GM12873 (cell line): ENCODE measurements at regions not wholly inside any gene's neighbourhood (a gene's known extent, or its start where the extent isn't known, plus 50 kb on each side); places are given as distances from the start of the nearest gene placed in this dataset.

Experiments used
- TF ChIP-seq, protein P1 (sequence below): IDR thresholded peaks from 2 replicates; pipeline ENCODE4 v1.5.1; 2012; ENCODE audit warnings: low read depth, mild to moderate bottlenecking, moderate library complexity, low read length, control low read depth; ENCODE audit not compliant: insufficient read depth; ENCODE audit errors: missing control alignments

- TF ChIP-seq, protein P1, sequence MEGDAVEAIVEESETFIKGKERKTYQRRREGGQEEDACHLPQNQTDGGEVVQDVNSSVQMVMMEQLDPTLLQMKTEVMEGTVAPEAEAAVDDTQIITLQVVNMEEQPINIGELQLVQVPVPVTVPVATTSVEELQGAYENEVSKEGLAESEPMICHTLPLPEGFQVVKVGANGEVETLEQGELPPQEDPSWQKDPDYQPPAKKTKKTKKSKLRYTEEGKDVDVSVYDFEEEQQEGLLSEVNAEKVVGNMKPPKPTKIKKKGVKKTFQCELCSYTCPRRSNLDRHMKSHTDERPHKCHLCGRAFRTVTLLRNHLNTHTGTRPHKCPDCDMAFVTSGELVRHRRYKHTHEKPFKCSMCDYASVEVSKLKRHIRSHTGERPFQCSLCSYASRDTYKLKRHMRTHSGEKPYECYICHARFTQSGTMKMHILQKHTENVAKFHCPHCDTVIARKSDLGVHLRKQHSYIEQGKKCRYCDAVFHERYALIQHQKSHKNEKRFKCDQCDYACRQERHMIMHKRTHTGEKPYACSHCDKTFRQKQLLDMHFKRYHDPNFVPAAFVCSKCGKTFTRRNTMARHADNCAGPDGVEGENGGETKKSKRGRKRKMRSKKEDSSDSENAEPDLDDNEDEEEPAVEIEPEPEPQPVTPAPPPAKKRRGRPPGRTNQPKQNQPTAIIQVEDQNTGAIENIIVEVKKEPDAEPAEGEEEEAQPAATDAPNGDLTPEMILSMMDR, result no peak
Measured at GRCh38 chr10:125554016-125554703, 128.8 kb downstream of the TEX36 start.

GRCh38 chr10:125553091-125553490 lies 129.9 kb downstream of the TEX36 start:
- TF ChIP-seq, protein P1, result no peak

GRCh38 chr10:125551247-125551646 lies 131.7 kb downstream of the TEX36 start:
- TF ChIP-seq, protein P1, result no peak

DNA sequence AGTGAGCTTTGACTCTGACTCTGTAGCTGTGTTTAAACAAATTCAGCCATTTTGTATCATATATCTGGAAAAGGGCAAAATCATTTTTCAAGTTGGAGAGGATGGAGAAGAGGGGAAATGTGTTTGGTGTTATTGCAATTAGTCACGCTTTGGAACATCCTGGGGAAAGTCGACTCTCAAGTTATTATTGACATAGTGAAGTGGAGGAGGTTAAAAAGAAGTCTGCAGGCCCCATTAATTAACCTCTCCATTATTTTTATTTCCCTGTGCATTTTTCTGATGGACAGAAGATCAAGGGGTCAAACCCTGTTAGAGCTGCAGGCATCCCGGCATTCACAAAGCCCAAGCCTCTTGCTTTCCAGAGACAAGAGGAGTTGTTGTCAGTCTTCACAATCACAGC lies 132.6 kb downstream of the TEX36 start:
- TF ChIP-seq, protein P1, result no peak

DNA sequence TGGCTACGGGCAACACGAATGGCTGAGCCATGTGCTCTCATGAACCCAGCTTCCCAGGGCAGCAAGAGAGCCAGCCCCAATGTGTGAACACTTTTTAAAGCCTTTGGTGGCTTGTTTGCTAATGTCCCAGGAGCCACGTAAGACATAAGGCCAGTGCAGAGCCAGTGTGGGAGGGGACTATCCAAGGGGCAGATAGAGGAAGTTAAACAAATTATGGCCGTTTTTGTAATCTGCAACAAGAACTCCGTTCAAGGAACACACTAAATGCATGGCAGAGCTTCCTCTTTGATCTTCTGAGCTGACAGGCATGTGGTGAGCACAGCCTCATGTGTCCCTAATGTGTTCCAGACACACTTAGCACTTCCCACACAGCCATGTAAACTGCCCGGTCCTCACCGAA lies 133.3 kb downstream of the TEX36 start:
- TF ChIP-seq, protein P1, result no peak

- TF ChIP-seq, protein P1, result no peak
Measured at GRCh38 chr10:125548878-125549277, 134.1 kb downstream of the TEX36 start.

GRCh38 chr10:125548356-125548755 lies 134.6 kb downstream of the TEX36 start:
- TF ChIP-seq, protein P1, result no peak
